NB4 (cell line): ENCODE measurements at regions not wholly inside any gene's neighbourhood (a gene's known extent, or its start where the extent isn't known, plus 50 kb on each side); places are given as distances from the start of the nearest gene placed in this dataset.

Source experiments
- MYC ChIP-seq: IDR thresholded peaks from 2 replicates; pipeline ENCODE4 v1.6.1; 2011; ENCODE audit warnings: low read depth, low read length
- POLR2A ChIP-seq: IDR thresholded peaks from 2 replicates; pipeline ENCODE4 v1.6.1; 2011; ENCODE audit warnings: mild to moderate bottlenecking; ENCODE audit not compliant: insufficient read length; ENCODE audit errors: extremely low read depth
- TF ChIP-seq, protein P1 (sequence below): IDR thresholded peaks from one replicate; pipeline ENCODE4 v1.5.1; 2012; ENCODE audit warnings: low read depth, low read length

DNA sequence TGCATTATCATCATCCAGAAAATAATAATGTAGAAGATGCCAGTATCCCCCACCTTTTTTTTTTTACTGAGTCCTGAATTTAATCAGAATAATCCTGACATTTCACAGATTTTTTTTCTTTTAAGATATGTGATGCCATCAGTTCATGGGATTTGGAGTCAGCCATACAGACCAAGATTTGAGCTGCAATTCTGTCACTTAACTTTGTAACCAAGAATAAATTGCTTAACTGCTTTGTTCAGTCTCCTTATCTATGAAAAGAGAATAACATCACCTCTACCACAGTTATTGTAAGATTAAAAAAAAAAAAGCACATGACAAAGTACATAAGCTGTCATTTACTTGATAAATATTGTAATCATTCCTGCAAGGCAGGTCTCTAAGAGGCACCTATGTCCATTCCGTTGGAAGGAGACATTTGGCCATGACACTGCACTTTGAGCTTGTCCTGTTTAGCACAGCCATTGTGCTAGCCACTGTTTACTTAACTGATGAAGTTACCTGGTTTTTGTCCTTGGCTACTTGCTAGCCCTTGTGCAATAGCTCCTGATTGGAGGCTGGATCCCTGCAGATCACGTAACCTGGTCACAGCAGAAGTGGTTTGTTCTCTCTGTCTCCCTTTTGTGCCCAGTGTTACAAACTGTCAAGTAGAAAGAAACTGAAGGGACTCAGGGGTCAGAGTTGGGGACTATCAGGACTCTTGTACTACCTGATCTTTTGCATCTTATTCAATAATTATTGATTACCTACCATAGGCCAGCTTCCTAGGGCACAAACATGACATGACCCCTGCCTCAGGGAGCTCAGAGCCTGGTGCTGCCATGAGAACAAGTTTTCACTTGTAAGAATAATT is 306.0 kb downstream of the WDR72 start:
- TF ChIP-seq, protein P1, sequence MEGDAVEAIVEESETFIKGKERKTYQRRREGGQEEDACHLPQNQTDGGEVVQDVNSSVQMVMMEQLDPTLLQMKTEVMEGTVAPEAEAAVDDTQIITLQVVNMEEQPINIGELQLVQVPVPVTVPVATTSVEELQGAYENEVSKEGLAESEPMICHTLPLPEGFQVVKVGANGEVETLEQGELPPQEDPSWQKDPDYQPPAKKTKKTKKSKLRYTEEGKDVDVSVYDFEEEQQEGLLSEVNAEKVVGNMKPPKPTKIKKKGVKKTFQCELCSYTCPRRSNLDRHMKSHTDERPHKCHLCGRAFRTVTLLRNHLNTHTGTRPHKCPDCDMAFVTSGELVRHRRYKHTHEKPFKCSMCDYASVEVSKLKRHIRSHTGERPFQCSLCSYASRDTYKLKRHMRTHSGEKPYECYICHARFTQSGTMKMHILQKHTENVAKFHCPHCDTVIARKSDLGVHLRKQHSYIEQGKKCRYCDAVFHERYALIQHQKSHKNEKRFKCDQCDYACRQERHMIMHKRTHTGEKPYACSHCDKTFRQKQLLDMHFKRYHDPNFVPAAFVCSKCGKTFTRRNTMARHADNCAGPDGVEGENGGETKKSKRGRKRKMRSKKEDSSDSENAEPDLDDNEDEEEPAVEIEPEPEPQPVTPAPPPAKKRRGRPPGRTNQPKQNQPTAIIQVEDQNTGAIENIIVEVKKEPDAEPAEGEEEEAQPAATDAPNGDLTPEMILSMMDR = no peak
- TF ChIP-seq POLR2A = no peak
- TF ChIP-seq MYC = no peak
